NT2/D1 (cell line): ENCODE measurements at regions not wholly inside any gene's neighbourhood (a gene's known extent, or its start where the extent isn't known, plus 50 kb on each side); places are given as distances from the start of the nearest gene placed in this dataset.

Source experiments
- YY1 ChIP-seq: IDR thresholded peaks from 2 replicates; pipeline ENCODE4 v1.6.1; 2011; ENCODE audit not compliant: insufficient read length, insufficient read depth
- ZNF274 ChIP-seq: IDR thresholded peaks from 2 replicates; pipeline ENCODE4 v1.6.1; 2011; ENCODE audit warnings: mild to moderate bottlenecking, low read depth, low read length

DNA sequence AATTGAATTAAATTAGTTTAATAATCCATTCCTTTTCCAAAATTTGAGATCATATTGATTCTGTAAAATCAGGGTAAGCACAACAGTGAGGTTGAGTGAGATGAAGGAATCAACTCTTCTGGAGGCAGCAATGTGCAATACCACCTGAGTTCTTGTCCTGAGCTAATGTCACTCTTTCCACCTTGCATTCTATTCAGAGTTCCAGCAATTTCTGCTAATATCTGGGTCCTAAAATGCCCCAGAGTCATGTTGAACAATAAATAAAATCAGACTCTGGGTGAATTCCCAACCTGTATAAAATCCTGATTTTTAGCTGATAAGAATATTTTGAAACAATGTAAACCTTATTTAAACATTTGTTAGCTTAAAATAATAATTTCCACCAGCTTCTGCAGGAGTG lies 590.8 kb upstream of the ADGRB3 start:
- TF ChIP-seq YY1 (no peak), ZNF274 (no peak)
